D721Med (cell line): ENCODE measurements at regions not wholly inside any gene's neighbourhood (a gene's known extent, or its start where the extent isn't known, plus 50 kb on each side); places are given as distances from the start of the nearest gene placed in this dataset.

Source experiments
- DNase-seq: peaks from one replicate; pipeline ENCODE4 v3.0.0; 2011; ENCODE audit warnings: low spot score; ENCODE audit not compliant: insufficient read length
- FAIRE-seq: peaks from 2 replicates; lab custom pipeline; 2011; peaks lifted over from hg19 to GRCh38; lab: Jason Lieb, UNC
- CTCF ChIP-seq: IDR thresholded peaks from 2 replicates; pipeline ENCODE4 v1.5.1; 2012; ENCODE audit warnings: mild to moderate bottlenecking, control low read depth; ENCODE audit not compliant: insufficient read depth; ENCODE audit errors: missing control alignments

GRCh38 chrX:93598076-93598475 lies 75.3 kb downstream of the NAP1L3 start:
- FAIRE-seq: no peak
- TF ChIP-seq CTCF: no peak
- DNase-seq: no peak

- DNase-seq (no peak), FAIRE-seq (no peak)
- TF ChIP-seq CTCF: no peak
These were observed 78.6 kb downstream of the NAP1L3 start for GRCh38 chrX:93594780-93595179.

- FAIRE-seq: peak; percentile 6
- no peak for TF ChIP-seq CTCF
- DNase-seq: no peak
These were observed 79.4 kb downstream of the NAP1L3 start for GRCh38 chrX:93593966-93594365.

GRCh38 chrX:93591398-93591797 lies 82.0 kb downstream of the NAP1L3 start:
- FAIRE-seq: no peak
- no peak for DNase-seq
- no peak for TF ChIP-seq CTCF

- no peak for DNase-seq
- no peak for FAIRE-seq
These were observed 87.7 kb downstream of the NAP1L3 start for GRCh38 chrX:93585661-93586060.

GRCh38 chrX:93580634-93581033 lies 92.7 kb downstream of the NAP1L3 start:
- TF ChIP-seq CTCF: no peak
- no peak for FAIRE-seq
- no peak for DNase-seq

More at GRCh38 chrX:93585661-93586060, 87.7 kb downstream of the NAP1L3 start:
- no peak for TF ChIP-seq CTCF

GRCh38 chrX:93538575-93538974 lies 134.8 kb downstream of the NAP1L3 start:
- FAIRE-seq (no peak), DNase-seq (no peak)
- peak; percentile 44 for TF ChIP-seq CTCF
